ENCODE measurements at regions not wholly inside any gene's neighbourhood (a gene's known extent, or its start where the extent isn't known, plus 50 kb on each side); places are given as distances from the start of the nearest gene placed in this dataset.

- intact Hi-C loops (cut with micrococcal nuclease; ENCODE audit: unreplicated experiment), result no loop called here
- no peaks in the 10 kb centered on the region for H3K27me3 Mint-ChIP-seq (ENCODE audit: unreplicated experiment)
- H3K27ac Mint-ChIP-seq (ENCODE audit: unreplicated experiment), result no peak overlapping the region
- no peak overlapping the region for H3K4me3 Mint-ChIP-seq (ENCODE audit: low read depth, unreplicated experiment)
- no peaks in the 10 kb centered on the region for H3K4me1 Mint-ChIP-seq (ENCODE audit: low read depth, unreplicated experiment)
- BruUV-seq (replicated peaks), result no TSS peak
- DNase-seq, result no peak
- no peak for TF ChIP-seq CTCF (IDR thresholded peaks at IDR 0.05; ENCODE audit: unreplicated experiment)
- no peaks in the 10 kb centered on the region for H3K36me3 Mint-ChIP-seq (ENCODE audit: insufficient read depth, unreplicated experiment)
- CTCF ChIA-PET, result no interaction called here
- peaks cover 8% of the 10 kb centered on the region for H3K9me3 Mint-ChIP-seq (ENCODE audit: low read depth, unreplicated experiment)
These were observed 110.2 kb upstream of the FGGY start for GRCh38 chr1:59186656-59187055.

- Mint-ChIP-seq H3K36me3 (ENCODE audit: insufficient read depth, unreplicated experiment) (no peaks in the 10 kb centered on the region), H3K4me1 (ENCODE audit: low read depth, unreplicated experiment) (no peaks in the 10 kb centered on the region)
These were observed 108.3 kb upstream of the FGGY start for GRCh38 chr1:59188413-59189213.

GRCh38 chr1:59193443-59194093, 103.3 kb upstream of the FGGY start:
- TF ChIP-seq CTCF (IDR thresholded peaks at IDR 0.05; ENCODE audit: unreplicated experiment), result no peak
- H3K4me1 Mint-ChIP-seq (ENCODE audit: low read depth, unreplicated experiment), result no peaks in the 10 kb centered on the region
- CTCF ChIA-PET, result interaction anchor here (0.6 kb wide), 1 partner anchor 339 kb away, joined by 3 read pairs; no protein-coding TSS in a partner anchor
- H3K4me3 Mint-ChIP-seq (ENCODE audit: low read depth, unreplicated experiment), result no peak overlapping the region
- no TSS peak for BruUV-seq (replicated peaks)
- intact Hi-C loops (cut with micrococcal nuclease; ENCODE audit: unreplicated experiment), result no loop called here
- no peaks in the 10 kb centered on the region for H3K27me3 Mint-ChIP-seq (ENCODE audit: unreplicated experiment)
- DNase-seq, result no peak
- H3K27ac Mint-ChIP-seq (ENCODE audit: unreplicated experiment), result no peak overlapping the region
- H3K9me3 Mint-ChIP-seq (ENCODE audit: low read depth, unreplicated experiment), result peaks cover 8% of the 10 kb centered on the region
- H3K36me3 Mint-ChIP-seq (ENCODE audit: insufficient read depth, unreplicated experiment), result no peaks in the 10 kb centered on the region

More at GRCh38 chr1:59188413-59189213, 108.3 kb upstream of the FGGY start:
- TF ChIP-seq CTCF (IDR thresholded peaks at IDR 0.05; ENCODE audit: unreplicated experiment), result no peak
- intact Hi-C loops (cut with micrococcal nuclease; ENCODE audit: unreplicated experiment), result no loop called here
- peaks cover 8% of the 10 kb centered on the region for H3K9me3 Mint-ChIP-seq (ENCODE audit: low read depth, unreplicated experiment)
- no peak overlapping the region for H3K4me3 Mint-ChIP-seq (ENCODE audit: low read depth, unreplicated experiment)
- no peaks in the 10 kb centered on the region for H3K27me3 Mint-ChIP-seq (ENCODE audit: unreplicated experiment)
- no peak for DNase-seq
- BruUV-seq (replicated peaks), result no TSS peak
- CTCF ChIA-PET, result no interaction called here
- H3K27ac Mint-ChIP-seq (ENCODE audit: unreplicated experiment), result no peak overlapping the region

GRCh38 chr1:59194621-59195020, 102.3 kb upstream of the FGGY start:
- no TSS peak for BruUV-seq (replicated peaks)
- CTCF ChIA-PET, result no interaction called here
- no peak for TF ChIP-seq CTCF (IDR thresholded peaks at IDR 0.05; ENCODE audit: unreplicated experiment)
- Mint-ChIP-seq H3K9me3 (ENCODE audit: low read depth, unreplicated experiment) (peaks cover 8% of the 10 kb centered on the region), H3K27me3 (ENCODE audit: unreplicated experiment) (no peaks in the 10 kb centered on the region), H3K36me3 (ENCODE audit: insufficient read depth, unreplicated experiment) (no peaks in the 10 kb centered on the region), H3K4me3 (ENCODE audit: low read depth, unreplicated experiment) (no peak overlapping the region), H3K4me1 (ENCODE audit: low read depth, unreplicated experiment) (no peaks in the 10 kb centered on the region), H3K27ac (ENCODE audit: unreplicated experiment) (no peak overlapping the region)
- DNase-seq, result peak; percentile 6
- intact Hi-C loops (cut with micrococcal nuclease; ENCODE audit: unreplicated experiment), result no loop called here

All from Calu3 (cell line).